ENCODE measurements at regions not wholly inside any gene's neighbourhood (a gene's known extent, or its start where the extent isn't known, plus 50 kb on each side); places are given as distances from the start of the nearest gene placed in this dataset.

DNA sequence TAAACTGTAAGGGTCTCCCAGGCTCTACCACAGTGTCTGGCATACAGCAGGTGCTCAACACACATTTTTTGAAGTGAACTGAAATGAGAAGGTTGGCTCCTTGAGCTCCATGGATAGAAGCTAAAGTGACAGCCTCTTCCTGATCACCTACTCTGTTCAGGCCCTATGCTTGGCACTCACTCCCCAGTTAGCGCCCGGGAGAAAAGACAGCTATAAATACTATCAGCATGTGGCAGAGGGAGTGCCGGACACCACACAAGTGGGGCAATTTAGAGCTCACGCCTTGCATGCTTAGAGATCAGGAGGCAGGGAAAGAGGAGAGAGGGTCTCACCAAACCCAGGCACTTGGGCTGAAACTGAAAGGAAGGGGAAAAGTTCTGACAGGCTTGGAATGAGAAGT is 195.5 kb downstream of the BUD13 start:
- CTCF ChIA-PET: no interaction called here
- TF ChIP-seq CTCF (IDR thresholded peaks at IDR 0.05; ENCODE audit: control extremely low read depth, extremely low read depth, low read depth, missing control alignments): no peak
- no peak for DNase-seq (ENCODE audit: extremely low spot score)

GRCh38 chr11:116576526-116576925 is 196.3 kb downstream of the BUD13 start:
- POLR2A ChIA-PET: no interaction called here
- no peak for DNase-seq (ENCODE audit: extremely low spot score)
- CTCF ChIA-PET: no interaction called here
- TF ChIP-seq CTCF (IDR thresholded peaks at IDR 0.05; ENCODE audit: control extremely low read depth, extremely low read depth, low read depth, missing control alignments): no peak

More for the DNA sequence above, 195.5 kb downstream of the BUD13 start:
- POLR2A ChIA-PET: no interaction called here

GRCh38 chr11:116567721-116568242 is 205.0 kb downstream of the BUD13 start:
- ChIA-PET CTCF (no interaction called here), POLR2A (no interaction called here)
- TF ChIP-seq CTCF (IDR thresholded peaks at IDR 0.05; ENCODE audit: control extremely low read depth, extremely low read depth, low read depth, missing control alignments): no peak
- no peak for DNase-seq (ENCODE audit: extremely low spot score)

GRCh38 chr11:116563712-116564047 is 209.1 kb downstream of the BUD13 start:
- CTCF ChIA-PET: no interaction called here

GRCh38 chr11:116563028-116563711 is 209.6 kb downstream of the BUD13 start:
- ChIA-PET CTCF (no interaction called here), POLR2A (no interaction called here)
- no peak for TF ChIP-seq CTCF (IDR thresholded peaks at IDR 0.05; ENCODE audit: control extremely low read depth, extremely low read depth, low read depth, missing control alignments)
- no peak for DNase-seq (ENCODE audit: extremely low spot score)

More at GRCh38 chr11:116563712-116564047, 209.1 kb downstream of the BUD13 start:
- DNase-seq (ENCODE audit: extremely low spot score): no peak
- TF ChIP-seq CTCF (IDR thresholded peaks at IDR 0.05; ENCODE audit: control extremely low read depth, extremely low read depth, low read depth, missing control alignments): no peak
- POLR2A ChIA-PET: no interaction called here

DNA sequence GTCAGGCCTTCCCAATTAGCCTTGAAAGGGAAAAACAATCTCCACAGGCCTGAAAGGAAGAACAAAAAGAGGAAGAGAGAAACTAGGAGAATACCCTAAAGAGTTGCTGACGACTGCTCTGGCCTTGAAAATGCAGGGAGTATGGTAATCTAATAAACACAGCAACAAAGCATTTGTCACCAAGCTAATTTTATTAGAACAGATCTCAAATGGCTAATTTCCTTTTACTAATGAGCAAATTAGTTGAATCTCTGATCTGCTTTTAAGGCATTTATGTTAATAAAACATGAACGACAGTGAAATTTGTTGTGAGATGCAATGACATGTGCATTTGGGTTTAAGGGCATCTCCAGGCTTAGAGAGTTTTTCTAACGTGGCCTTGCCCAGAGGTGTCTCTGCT is 212.2 kb downstream of the BUD13 start:
- POLR2A ChIA-PET: interaction anchor here (0.5 kb wide), 1 partner anchor 244 kb away, joined by 3 read pairs; no protein-coding TSS in a partner anchor
- CTCF ChIA-PET: no interaction called here
- no peak for TF ChIP-seq CTCF (IDR thresholded peaks at IDR 0.05; ENCODE audit: control extremely low read depth, extremely low read depth, low read depth, missing control alignments)

More for the DNA sequence above, 212.2 kb downstream of the BUD13 start:
- no peak for DNase-seq (ENCODE audit: extremely low spot score)

Data from GM10248 (cell line).